ENCODE measurements at regions not wholly inside any gene's neighbourhood (a gene's known extent, or its start where the extent isn't known, plus 50 kb on each side); places are given as distances from the start of the nearest gene placed in this dataset.
"Not testable (repeated sequence)": the region's sequence is repeated elsewhere in the genome, so short reads cannot be mapped to it uniquely, and the experiment has no call there.

DNA sequence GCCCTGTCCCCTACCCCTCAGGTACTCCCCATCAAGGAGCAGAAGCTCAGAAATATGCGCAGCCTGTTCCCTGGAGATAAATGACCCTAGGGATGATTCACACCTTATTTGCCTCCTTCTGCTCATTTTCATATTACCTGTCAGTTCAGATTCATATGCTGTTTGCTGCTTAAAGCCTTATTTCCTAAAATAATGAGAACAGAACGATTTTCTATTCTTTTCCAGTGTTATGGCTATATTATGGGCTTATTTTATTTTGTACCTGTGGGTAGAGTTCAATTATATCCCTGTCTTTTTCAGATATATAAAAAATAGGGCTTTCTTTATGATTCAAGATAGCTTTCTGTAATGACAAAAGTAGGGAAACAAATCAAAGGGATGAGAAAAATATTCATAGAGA lies 224.8 kb downstream of the RPAP3 start:
- no peak for DNase-seq (ENCODE audit: low read depth)

DNA sequence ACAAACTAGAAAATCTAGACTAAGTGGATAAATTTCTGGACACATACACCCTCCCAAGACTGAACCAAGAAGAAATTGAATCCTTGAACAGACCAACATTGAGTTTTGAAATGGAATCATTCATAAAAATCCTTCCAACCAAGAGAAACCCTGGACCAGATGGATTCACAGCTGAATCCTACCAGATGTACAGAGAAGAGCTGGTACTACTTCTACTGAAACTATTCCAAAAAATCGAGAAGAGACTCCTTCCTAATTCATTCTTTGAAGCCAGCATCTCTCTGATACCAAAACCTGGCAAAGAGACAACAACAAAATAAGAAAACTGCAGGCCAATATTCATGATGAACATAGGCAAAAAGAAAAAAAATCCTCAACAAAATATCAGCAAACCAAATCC lies 227.4 kb downstream of the RPAP3 start:
- no peak for DNase-seq (ENCODE audit: low read depth)

DNA sequence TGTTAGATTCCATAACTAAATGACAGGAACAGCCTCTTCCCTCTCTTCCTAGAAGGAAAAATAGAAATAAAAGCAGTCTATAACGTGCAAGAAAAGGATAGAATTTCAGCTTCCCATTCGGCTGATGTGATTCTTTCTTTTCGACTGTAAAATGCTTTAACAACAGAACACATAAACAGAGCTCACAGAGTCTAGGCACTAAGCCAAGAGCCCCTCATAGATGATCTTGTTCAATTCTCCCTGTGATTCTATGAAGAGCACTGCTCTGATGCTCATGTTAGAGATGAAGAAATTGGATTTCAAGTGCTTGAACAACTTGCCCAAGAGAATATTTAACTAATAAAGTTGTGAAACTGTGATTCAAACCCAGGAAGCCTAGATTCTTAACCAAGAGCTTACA lies 232.7 kb downstream of the RPAP3 start:
- no peak for DNase-seq (ENCODE audit: low read depth)

DNA sequence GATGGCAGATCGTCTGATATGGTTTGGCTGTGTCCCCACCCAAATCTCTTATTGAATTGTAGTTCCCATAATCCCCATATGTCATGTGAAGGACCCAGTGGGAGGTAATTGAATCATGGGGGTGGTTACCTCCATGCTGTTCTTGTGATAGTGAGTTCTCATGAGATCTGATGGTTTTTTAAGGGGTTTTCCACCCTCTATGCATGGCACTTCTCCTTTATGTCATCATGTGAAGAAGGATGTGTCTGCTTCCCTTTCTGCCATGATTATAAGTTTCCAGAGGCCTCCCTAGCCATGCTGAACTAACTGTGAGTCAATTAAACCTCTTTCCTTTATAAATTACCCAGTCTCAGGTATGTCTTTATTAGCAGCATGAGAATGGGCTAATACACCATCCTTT lies 235.5 kb downstream of the RPAP3 start:
- DNase-seq (ENCODE audit: low read depth) = not testable (repeated sequence)

DNA sequence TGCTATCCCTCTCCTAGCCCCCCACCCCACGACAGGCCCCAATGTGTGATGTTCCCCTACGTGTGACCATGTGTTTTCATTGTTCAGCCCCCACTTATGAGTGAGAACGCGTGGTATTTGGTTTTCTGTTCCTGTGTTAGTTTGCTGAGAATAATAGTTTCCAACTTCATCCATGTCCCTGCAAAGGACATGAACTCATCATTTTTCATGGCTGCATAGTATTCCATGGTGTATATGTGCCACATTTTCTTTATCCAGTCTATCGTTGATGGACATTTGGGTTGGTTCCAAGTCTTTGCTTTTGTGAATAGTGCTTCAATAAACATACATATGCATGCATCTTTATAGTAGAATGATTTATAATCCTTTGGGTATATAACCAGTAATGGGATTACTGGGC lies 241.9 kb downstream of the RPAP3 start:
- not testable (repeated sequence) for DNase-seq (ENCODE audit: low read depth)

DNA sequence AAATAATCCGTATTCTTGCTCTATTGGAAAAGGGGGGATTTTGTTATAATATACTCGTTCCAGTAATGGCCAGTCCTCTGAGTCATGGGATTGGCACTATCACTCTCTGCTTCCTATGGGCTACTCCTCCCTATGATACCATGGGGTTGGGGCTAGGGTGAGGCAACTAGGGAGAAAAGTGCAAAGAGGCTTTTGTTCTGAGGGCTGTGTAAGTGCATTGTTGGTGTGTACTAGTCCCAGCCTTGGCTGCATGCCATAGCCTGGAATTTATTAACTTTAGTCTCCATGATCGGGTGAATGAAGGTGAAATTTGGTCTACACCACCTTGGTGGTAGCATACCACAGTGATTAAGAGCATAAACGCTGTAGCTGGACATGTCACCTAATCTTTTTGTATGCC lies 247.6 kb downstream of the RPAP3 start:
- no peak for DNase-seq (ENCODE audit: low read depth)

DNA sequence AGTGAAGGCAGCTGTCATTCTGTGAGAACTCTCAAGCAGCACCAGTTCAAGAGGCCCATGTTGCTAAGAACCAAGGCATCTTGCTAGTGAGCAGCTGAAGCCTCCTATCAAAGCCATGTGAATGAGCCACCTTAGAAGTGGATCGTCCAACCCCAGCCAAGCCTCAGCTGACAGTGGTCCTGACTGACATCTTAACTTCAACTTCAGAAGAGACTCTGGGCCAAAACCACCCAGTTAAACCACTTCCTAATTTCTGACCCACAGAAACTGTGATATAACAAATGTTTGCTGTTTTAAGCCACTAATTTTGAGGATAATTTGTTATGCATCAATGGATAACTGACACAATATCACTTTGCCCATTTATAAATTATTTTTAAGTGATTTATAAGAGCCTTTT lies 256.0 kb downstream of the RPAP3 start:
- DNase-seq (ENCODE audit: low read depth) = no peak

DNA sequence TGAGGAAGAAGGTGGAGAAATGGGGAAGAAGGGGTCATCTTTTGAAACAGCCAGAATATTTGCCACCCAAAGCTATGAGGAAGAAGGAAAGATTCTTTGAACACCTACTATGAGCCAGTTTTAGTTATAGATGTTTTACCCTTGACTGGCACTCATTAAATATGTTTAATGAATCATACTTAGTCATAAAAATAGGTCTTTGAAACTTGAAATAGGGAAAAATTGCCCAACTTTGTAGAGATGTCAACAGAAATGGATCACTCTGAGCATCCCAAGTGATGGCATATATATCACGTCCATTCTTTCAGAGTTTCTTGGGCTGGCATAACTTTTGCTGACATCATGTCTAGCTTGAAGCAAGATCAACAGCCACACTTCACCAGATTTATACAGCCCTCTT lies 263.5 kb downstream of the RPAP3 start:
- DNase-seq (ENCODE audit: low read depth) = no peak

DNA sequence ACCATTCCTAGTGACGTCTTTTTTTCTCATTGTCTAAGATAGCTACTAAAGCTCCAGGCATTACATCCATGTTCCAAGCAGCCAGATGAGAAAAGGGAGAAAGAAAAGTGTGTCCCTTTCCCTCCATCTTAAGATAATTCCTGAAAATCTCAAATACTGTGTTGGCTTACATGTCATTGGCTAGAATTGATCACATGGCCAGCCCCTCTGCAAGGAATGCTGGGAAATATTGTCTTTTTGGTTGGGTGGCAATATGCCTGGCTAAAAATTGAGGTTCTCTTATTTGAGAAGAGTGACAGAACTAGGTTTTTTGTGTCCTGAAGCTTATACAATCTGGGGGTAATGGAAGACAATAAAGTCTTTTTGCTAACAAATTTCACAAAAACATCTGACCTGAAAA lies 264.3 kb downstream of the RPAP3 start:
- DNase-seq (ENCODE audit: low read depth) = no peak

DNA sequence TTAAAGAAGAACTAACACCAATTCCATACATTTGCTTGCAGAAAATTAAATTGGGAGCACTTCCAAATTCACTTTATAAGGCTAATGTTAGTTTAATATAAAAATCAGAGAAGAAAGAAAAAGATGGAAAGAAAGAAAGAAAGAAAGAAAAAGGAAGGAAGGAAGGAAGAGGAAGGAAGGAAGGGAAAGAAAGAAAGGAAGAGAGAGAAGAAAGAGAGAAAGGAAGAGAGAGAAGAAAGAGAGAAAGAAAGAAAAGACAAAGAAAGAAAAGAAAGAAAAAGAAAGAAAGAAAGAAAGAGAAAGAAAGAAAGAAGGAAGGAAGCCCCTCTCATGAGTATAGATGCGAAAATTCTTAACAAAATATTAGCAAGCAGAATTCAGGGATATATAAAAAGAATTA lies 267.7 kb downstream of the RPAP3 start:
- DNase-seq (ENCODE audit: low read depth) = no peak

DNA sequence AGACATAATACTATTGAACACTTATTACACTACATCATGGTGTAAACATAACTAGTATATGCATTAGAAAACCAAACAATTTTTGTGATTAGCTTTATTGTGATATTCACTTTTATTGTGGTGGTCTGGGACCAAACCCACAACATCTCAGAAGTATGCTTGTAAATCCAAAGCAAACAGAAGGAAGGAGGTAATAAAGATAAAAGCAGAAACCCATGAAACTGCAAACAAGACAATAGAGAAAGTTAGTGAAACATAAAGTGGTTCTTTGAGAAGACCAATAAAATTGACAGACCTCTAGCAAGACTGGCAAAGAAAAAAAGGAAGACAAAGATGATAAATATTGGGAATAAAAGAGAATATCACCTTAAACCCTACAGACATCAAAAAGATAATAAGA lies 268.3 kb downstream of the RPAP3 start:
- DNase-seq (ENCODE audit: low read depth) = no peak

DNA sequence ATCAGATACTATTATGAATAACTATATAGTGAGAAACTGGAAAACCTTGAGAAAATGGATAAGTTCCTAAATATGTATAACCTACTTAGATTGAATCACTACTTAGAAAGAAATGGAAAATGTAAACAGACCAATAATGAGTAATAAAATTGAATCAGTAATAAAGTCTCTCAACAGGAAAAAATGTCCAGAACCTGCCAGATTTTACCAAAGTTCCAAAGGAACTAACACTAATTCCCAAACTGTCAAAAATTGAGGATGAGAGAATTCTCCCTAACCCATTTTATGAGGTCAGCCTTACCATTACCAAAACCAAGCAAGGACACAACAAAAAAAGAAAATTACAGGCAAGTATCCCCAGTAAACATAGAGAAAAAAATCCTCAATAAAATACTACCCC lies 272.0 kb downstream of the RPAP3 start:
- no peak for DNase-seq (ENCODE audit: low read depth)

DNA sequence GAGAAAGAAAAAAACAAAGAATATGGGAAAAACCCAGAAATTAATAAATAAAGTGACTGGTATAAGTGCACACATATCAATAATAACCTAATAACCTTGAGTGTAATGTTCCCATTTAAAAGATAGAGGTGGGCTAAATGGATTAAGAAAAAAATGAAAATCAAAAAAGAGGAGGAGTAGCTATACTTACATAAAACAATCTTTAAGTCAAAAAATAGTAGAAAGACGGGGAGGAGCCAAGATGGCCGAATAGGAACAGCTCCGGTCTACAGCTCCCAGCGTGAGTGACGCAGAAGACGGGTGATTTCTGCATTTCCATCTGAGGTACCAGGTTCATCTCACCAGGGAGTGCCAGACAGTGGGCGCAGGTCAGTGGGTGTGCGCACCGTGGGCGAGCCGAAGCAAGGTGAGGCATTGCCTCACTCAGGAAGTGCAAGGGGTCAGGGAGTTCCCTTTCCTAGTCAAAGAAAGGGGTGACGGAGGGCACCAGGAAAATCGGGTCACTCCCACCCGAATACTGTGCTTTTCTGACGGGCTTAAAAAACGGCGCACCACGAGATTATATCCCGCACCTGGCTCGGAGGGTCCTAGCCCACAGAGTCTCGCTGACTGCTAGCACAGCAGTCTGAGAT lies 279.0 kb downstream of the RPAP3 start:
- DNase-seq (ENCODE audit: low read depth) = not testable (repeated sequence)

DNA sequence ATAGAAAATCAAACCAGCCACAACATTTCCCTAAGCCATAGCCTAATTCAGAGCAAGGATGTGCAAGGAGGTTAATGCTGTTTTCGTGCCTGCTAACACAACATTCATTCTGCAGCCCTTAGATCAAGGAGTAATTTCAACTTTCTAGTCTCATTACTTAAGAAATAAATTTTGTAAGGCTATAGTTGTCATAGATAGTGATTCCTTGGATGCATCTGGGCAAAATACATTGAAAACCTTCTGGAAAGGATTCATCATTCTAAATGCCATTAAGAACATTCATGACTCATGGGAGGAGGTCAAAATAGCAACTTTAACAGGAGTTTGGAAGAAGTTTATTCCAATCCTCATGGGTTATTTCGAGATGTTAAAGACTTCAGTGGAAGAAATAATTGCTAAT lies 283.2 kb downstream of the RPAP3 start:
- no peak for DNase-seq (ENCODE audit: low read depth)

DNA sequence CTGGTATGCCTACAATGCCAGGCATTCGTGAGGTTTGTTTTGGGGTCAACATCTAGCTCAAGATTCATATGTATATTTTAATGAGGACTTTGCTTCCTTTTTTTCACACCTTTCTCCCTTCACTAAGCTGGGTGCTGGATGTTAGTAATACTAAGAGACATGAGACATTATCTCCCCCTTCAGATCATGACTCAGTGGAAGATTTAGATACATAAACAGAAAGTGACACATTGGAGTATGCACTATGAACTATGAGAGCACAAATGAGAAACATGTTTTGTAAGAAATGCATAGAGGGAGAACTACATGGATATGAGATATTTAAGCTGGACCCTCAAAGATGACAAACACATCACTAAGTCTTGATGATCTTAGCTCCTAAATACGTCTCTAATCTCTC lies 286.3 kb downstream of the RPAP3 start:
- no peak for DNase-seq (ENCODE audit: low read depth)

DNA sequence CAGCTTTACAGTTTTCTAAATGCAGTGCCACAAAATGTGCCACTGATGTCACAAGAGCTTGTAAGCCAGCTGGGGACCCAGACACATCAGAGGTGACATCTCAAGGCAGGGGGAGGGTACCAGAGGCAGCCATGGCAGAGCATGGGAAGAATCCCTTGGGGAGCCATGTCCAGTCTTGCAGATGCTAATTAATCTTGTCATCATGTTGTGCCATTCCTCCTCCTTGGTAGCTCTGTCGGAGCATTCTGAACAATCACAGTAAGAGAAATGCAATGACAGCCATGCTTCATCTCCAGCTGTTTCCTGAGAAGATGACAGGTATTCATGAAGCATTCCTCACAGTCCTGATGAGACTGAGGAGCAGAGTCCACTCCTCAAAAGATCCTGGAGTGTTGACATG lies 287.9 kb downstream of the RPAP3 start:
- DNase-seq (ENCODE audit: low read depth) = no peak

DNA sequence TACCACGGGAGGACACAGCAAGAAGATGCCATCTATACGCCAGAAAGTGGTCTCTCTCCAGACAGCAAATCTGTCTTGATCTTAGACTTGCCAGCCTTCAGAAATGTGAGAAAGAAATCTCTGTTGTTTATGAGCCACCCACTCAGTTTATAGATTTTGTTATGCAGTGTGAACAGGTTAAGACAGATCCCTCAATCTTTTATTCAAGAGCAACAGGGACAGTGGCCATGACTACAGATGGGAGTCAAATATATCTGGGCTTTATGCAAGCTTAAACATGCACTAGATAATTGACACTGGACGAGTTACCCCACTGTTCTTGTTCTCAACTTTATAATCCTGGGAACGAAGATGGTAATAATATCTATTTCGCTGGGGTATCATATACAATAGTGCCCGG lies 288.7 kb downstream of the RPAP3 start:
- DNase-seq (ENCODE audit: low read depth) = no peak

DNA sequence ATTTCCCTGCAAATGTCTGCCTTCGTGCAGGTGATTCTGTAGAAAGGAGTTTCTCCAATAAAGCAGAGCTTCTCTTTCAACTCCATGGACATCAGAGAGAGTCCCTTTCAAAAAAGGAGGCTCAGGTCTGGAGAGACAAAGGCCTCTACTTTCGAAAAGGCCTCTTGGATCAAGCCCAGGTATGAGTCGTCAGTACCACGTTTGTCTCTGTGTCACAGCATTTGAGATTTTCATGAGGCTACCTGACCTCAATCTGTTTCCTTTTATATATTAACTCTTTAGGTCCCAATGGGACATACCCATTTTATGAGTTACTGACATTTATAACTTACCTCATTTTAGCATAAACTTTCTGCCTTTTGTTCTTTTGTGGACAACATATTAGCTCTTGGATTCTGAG lies 290.8 kb downstream of the RPAP3 start:
- no peak for DNase-seq (ENCODE audit: low read depth)

DNA sequence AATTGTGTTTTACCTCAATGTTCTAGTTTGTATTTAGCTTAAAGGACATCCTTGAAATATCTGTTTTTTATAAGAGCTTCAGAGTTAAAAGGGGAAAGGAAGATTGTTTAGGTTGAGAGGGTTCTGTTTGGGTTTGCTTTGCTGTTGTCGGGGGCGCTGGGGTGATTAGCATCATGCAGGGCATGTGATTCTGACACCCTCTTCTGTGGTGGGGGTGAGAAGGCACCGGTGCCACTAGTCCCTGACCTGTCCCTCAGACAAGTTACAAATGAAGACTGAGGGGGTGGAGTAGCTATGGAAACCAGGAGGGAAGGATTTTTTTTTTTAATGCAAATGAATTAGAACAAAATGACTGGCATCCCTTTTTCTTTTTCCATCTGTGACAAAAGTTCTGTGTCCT lies 291.3 kb downstream of the RPAP3 start:
- no peak for DNase-seq (ENCODE audit: low read depth)

DNA sequence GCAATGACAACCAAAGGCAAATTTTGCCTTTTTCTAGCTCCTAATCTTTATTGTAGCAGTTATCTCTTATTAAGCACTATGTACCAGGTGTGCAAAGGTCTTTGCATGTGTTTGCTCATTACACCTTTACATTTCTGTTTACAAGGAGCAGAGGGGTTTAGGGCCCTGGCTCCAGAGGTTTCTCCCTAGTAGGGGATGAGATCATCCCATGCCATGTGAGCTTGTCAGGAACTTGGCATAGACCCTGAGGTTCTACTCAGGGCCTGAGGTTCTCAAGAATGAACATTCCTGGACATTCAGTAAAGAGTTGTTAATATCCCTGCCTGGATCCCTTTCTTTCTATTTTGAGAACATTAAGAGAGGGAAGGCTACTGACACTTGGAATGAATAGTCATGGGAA lies 292.0 kb downstream of the RPAP3 start:
- DNase-seq (ENCODE audit: low read depth) = no peak

DNA sequence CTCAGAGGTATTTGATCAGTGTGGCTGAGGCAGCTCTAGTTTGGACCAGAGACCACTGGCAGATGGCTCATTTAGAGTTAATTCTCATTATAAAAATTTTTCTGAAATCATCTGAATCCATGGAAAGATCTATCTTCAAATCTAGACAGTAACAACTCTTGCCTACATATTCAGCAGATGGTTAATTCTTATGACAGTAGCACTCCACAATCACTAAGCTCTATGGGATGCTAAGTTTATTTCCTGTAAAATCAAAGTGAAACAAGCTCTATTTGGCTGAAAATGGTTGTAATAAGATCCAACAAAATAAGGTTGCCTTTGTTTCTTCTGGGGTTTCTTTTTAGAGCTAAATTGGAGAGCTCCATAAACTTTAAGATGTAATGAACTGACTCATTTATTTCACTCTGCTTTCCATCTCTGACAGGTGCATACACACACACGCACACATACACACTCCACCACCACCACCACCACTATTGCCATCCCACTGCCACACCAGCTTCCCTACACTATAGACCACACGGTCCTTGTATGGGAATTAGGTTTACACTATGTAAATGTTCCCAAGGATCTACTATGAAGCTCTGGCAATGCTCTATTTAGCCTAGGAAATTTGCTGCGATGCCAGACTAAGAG lies 293.1 kb downstream of the RPAP3 start:
- DNase-seq (ENCODE audit: low read depth) = no peak

DNA sequence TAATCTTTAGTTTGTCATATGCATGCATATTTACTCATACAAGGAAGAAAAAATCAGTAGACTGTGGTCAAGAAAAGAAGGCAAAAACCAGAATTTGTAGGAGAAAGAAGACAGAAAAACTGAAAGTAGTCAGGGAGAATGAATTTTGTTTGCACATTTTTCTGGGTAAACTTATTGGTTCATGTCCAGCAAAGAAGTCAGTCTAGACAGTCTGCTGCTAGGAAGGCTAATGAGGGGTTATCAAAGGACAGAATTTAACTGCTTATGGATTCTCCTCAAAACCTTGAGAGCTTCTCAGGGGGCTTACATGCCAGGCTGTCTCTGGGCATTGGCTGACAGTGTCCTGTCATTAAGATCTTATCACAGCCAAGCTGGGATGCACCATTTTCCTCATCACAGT lies 293.9 kb downstream of the RPAP3 start:
- no peak for DNase-seq (ENCODE audit: low read depth)

DNA sequence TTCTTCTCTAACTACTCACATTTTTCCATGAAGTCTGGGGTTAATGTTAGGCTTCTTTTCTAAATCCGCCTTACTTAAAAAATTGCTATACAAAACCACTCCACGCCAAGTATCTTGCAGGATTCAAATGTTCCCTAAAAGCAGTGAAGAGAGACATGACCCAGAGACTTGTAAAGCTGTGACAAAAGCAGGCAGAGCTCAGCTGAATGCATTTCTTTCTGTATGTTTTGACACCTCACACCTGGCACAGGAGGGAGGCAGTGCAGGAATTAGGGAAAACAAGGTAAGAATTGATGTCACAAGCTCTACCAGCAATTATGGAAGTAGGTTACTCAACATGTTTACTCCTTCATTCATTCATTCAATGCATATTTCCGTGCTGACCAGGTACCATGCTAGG lies 295.0 kb downstream of the RPAP3 start:
- DNase-seq (ENCODE audit: low read depth) = no peak

DNA sequence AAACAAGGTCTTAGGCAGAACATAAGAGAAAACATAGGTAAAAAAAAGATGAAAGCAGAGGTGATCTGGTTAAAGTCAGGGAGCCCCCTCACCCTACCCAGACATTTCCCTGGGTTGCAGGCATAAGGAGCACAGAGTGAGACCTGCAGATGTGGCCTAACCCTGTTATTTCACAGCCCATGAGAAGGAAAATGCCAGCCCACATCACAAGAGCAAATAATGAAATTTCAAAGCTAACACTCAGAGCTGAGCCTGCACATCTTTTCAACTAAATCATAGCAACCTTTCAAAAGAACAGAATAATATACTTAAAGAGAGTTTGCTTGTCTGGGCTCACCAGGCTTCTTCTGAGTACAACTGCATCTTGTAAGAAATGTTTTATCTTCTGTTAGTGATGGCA lies 295.4 kb downstream of the RPAP3 start:
- DNase-seq (ENCODE audit: low read depth) = no peak

Measured in activated T-cell treated with anti-CD3 and anti-CD28 coated beads for 1 hour (primary cell).